ENCODE measurements at regions not wholly inside any gene's neighbourhood (a gene's known extent, or its start where the extent isn't known, plus 50 kb on each side); places are given as distances from the start of the nearest gene placed in this dataset.

DNA sequence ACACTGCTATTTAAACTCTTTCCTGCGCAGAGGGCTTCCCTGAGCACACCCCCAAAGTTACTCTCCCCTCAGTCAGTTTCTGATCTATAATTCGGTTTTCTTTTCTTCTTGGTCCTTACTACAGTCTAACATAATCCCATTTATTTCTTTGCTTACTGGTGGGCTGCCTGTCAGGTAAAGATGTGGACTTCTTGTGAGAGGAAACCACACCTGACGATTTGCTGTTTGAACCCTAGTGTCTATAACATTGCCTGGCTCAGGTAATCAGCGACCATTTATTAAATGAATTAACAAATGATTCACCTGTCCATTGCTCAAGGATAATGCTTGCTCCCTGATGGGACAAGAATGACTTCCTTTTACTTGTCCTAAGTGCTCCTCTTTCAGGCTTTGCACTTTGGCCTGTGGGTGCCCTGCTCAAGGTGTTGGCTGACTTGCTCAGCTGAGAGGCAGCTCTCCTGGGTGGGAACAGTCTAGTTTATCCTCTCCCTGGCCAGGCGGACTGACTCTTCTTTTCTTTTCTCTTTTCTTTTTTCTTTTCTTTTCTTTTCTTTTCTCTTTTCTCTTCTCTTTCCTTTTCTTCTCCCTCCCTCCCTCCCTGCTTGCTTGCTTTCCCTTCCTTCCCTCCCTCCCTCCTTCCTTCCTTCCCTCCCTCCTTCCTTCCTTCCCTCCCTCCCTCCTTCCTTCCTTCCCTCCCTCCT, 233.1 kb downstream of the BCAS1 start:
- WGBS, 2 donors: 90 to 92% methylated on average over 5 of the region's 5 CpGs
- DNase-seq (no peak), ATAC-seq (ENCODE audit: low FRiP score) (no peak)
- intact Hi-C loops (cut with DNase I): no loop called here
- Histone ChIP-seq H3K27ac (ENCODE audit: low read depth in 1 of 2, low read length in 2 of 2) (no peak overlapping the region), H3K36me3 (ENCODE audit: control insufficient read depth in 1 of 2, insufficient read depth in 2 of 2, low read length in 1 of 2) (no peaks in the 10 kb centered on the region), H3K4me3 (ENCODE audit: low read length in 2 of 2) (no peak overlapping the region), H3K27me3 (ENCODE audit: control insufficient read depth in 1 of 2, insufficient read depth in 2 of 2, low read length in 1 of 2) (no peaks in the 10 kb centered on the region), H3K4me1 (ENCODE audit: control insufficient read depth in 1 of 2, insufficient read depth in 2 of 2, low read length in 2 of 2) (no peaks in the 10 kb centered on the region), H3K9me3 (ENCODE audit: control insufficient read depth, low read length) (no peaks in the 10 kb centered on the region)

DNA sequence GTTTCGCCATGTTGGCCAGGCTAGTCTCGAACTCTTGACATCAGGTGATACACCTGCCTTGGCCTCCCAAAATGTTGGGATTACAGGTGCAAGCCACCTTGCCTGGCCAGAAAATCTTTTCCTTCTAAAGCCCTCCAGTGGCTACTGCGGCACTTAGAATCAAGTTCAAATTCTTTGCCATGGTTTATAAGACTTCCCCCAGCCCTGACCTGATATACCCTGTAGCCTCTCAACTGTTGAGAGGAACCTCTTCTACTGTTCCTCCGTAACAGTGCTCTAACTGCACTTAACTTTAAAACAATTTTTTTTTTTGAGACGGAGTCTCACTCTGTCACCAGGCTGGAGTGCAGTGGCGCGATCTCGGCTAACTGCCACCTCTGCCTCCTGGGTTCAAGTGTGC, 235.6 kb downstream of the BCAS1 start:
- 89 to 93% methylated on average over 8 of the region's 8 CpGs for WGBS, 2 donors
- no peaks in the 10 kb centered on the region for H3K4me1 ChIP-seq (ENCODE audit: control insufficient read depth in 1 of 2, insufficient read depth in 2 of 2, low read length in 2 of 2)
- no peak overlapping the region for H3K27ac ChIP-seq (ENCODE audit: low read depth in 1 of 2, low read length in 2 of 2)
- intact Hi-C loops (cut with DNase I): no loop called here
- no peak for DNase-seq
- no peak for ATAC-seq (ENCODE audit: low FRiP score)
- no peaks in the 10 kb centered on the region for H3K9me3 ChIP-seq (ENCODE audit: control insufficient read depth, low read length)
- H3K36me3 ChIP-seq (ENCODE audit: control insufficient read depth in 1 of 2, insufficient read depth in 2 of 2, low read length in 1 of 2): no peaks in the 10 kb centered on the region
- H3K27me3 ChIP-seq (ENCODE audit: control insufficient read depth in 1 of 2, insufficient read depth in 2 of 2, low read length in 1 of 2): no peaks in the 10 kb centered on the region
- H3K4me3 ChIP-seq (ENCODE audit: low read length in 2 of 2): no peak overlapping the region

DNA sequence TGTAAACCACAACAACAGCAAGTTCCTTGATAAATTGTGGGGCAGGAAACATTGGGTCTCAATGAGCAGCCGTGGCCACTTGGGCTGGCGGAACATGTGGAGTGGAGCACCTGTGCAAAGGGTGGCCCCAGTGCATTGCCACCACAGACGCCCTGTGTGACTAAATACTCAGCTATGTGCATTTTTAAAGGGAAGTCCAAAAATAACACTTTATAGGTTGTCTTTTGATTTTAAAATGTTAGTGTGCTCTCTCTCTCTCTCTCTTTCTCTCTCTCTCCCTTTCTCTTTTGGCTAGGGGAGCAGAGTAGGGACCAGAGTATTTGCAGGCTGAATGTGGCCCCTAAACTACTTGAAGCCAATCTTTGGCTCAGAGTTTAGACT, 236.3 kb downstream of the BCAS1 start:
- WGBS, 2 donors: 61% methylated on average over 3 of the region's 3 CpGs

DNA sequence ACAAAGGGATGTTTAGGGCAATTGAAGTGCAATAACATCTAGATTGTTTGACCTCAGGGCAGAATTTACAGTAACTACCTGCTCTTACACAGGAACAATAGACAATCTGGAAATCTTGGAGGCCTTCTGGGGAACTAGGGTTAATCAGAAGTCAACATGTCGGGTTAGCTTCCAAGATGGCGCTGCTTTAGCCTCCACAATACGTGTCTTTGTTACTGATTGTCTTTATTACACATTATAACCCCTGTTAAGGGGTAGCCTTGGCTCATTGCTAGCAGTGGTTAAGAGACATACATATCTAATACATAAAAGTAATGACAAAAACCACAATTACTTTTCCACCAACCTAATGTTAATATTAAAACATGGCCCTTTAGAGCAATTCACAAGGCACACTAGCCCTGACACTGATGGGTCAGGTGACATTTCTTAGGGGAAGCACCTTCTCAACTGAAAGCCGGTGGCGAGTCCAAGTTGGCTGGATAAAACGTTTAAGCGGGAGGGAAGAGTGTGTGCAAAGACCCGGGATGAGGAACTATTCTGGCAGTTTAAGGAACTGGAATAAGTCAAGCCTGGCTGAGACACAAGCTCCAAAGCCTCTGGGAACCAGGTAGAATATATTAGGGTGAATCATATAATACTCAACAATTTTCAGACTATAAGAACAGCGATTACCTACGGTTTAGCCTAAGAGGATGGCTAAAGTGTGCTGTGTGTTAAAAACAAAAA, 236.9 kb downstream of the BCAS1 start:
- Histone ChIP-seq H3K4me1 (ENCODE audit: control insufficient read depth in 1 of 2, insufficient read depth in 2 of 2, low read length in 2 of 2) (peaks cover 0 to under 1% of the 10 kb centered on the region in 2 donors), H3K27me3 (ENCODE audit: control insufficient read depth in 1 of 2, insufficient read depth in 2 of 2, low read length in 1 of 2) (no peaks in the 10 kb centered on the region), H3K4me3 (ENCODE audit: low read length in 2 of 2) (no peak overlapping the region), H3K36me3 (ENCODE audit: control insufficient read depth in 1 of 2, insufficient read depth in 2 of 2, low read length in 1 of 2) (no peaks in the 10 kb centered on the region), H3K27ac (ENCODE audit: low read depth in 1 of 2, low read length in 2 of 2) (no peak overlapping the region), H3K9me3 (ENCODE audit: control insufficient read depth, low read length) (no peaks in the 10 kb centered on the region)
- DNase-seq: no peak
- intact Hi-C loops (cut with DNase I): no loop called here
- ATAC-seq (ENCODE audit: low FRiP score): no peak
- WGBS, 2 donors: 86 to 88% methylated on average over 10 of the region's 10 CpGs

More for the DNA sequence above, 236.3 kb downstream of the BCAS1 start:
- intact Hi-C loops (cut with DNase I): no loop called here
- DNase-seq (no peak), ATAC-seq (ENCODE audit: low FRiP score) (no peak)
- no peaks in the 10 kb centered on the region for H3K4me1 ChIP-seq (ENCODE audit: control insufficient read depth in 1 of 2, insufficient read depth in 2 of 2, low read length in 2 of 2)
- H3K4me3 ChIP-seq (ENCODE audit: low read length in 2 of 2): no peak overlapping the region
- H3K27ac ChIP-seq (ENCODE audit: low read depth in 1 of 2, low read length in 2 of 2): no peak overlapping the region
- H3K27me3 ChIP-seq (ENCODE audit: control insufficient read depth in 1 of 2, insufficient read depth in 2 of 2, low read length in 1 of 2): no peaks in the 10 kb centered on the region
- no peaks in the 10 kb centered on the region for H3K9me3 ChIP-seq (ENCODE audit: control insufficient read depth, low read length)
- H3K36me3 ChIP-seq (ENCODE audit: control insufficient read depth in 1 of 2, insufficient read depth in 2 of 2, low read length in 1 of 2): no peaks in the 10 kb centered on the region

DNA sequence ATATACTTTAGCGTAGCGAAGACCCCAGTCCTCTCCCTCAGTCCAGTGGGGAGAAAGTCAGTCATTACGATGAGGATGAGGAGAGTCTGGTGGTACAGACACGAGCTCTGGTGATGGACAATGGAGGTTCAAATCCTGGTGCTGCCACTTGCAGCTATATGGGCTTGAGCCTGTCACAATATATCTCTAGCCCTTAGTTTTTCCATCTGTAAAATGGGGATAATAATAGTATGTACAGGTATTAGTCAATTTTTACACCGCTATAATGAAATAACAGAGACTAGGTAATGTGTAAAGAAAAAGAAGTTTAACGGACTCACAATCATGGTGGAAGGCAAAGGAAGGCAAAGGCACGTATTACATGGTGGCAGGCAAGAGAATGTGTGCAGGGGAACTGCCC, 237.9 kb downstream of the BCAS1 start:
- no peak overlapping the region for H3K27ac ChIP-seq (ENCODE audit: low read depth in 1 of 2, low read length in 2 of 2)
- H3K36me3 ChIP-seq (ENCODE audit: control insufficient read depth in 1 of 2, insufficient read depth in 2 of 2, low read length in 1 of 2): no peaks in the 10 kb centered on the region
- intact Hi-C loops (cut with DNase I): no loop called here
- no peaks in the 10 kb centered on the region for H3K9me3 ChIP-seq (ENCODE audit: control insufficient read depth, low read length)
- H3K4me1 ChIP-seq (ENCODE audit: control insufficient read depth in 1 of 2, insufficient read depth in 2 of 2, low read length in 2 of 2): peaks cover 0 to 4% of the 10 kb centered on the region in 2 donors
- 98 to 99% methylated on average over 7 of the region's 7 CpGs for WGBS, 2 donors
- ATAC-seq (ENCODE audit: low FRiP score) (no peak), DNase-seq (no peak)
- H3K4me3 ChIP-seq (ENCODE audit: low read length in 2 of 2): no peak overlapping the region
- H3K27me3 ChIP-seq (ENCODE audit: control insufficient read depth in 1 of 2, insufficient read depth in 2 of 2, low read length in 1 of 2): no peaks in the 10 kb centered on the region

DNA sequence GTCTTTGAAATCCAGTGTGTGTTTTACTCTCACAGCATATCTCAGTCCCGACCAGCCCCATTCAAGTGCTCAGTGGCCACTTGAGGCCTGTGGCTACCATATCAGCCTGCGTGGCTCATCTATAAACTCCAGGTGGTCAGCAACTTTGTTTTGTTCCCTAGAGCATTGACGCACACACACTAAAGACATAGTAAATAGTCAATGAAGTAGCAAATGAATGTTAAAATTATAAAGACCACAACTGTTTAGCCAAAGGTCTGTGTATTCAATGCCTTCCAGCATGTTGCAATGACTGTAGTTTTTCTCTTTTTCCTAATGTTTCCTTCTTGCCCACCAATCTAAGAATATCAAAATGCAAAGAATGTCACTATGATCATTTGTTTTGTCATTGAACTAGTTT, 238.2 kb upstream of the ZNF217 start:
- H3K27ac ChIP-seq (ENCODE audit: low read depth in 1 of 2, low read length in 2 of 2): no peak overlapping the region
- H3K4me3 ChIP-seq (ENCODE audit: low read length in 2 of 2): no peak overlapping the region
- H3K27me3 ChIP-seq (ENCODE audit: control insufficient read depth in 1 of 2, insufficient read depth in 2 of 2, low read length in 1 of 2): no peaks in the 10 kb centered on the region
- ATAC-seq (ENCODE audit: low FRiP score): no peak
- H3K36me3 ChIP-seq (ENCODE audit: control insufficient read depth in 1 of 2, insufficient read depth in 2 of 2, low read length in 1 of 2): no peaks in the 10 kb centered on the region
- H3K9me3 ChIP-seq (ENCODE audit: control insufficient read depth, low read length): no peaks in the 10 kb centered on the region
- 96 to 99% methylated on average over 3 of the region's 3 CpGs for WGBS, 2 donors
- no peak for DNase-seq
- intact Hi-C loops (cut with DNase I): no loop called here
- peaks cover 0 to 4% of the 10 kb centered on the region in 2 donors for H3K4me1 ChIP-seq (ENCODE audit: control insufficient read depth in 1 of 2, insufficient read depth in 2 of 2, low read length in 2 of 2)

DNA sequence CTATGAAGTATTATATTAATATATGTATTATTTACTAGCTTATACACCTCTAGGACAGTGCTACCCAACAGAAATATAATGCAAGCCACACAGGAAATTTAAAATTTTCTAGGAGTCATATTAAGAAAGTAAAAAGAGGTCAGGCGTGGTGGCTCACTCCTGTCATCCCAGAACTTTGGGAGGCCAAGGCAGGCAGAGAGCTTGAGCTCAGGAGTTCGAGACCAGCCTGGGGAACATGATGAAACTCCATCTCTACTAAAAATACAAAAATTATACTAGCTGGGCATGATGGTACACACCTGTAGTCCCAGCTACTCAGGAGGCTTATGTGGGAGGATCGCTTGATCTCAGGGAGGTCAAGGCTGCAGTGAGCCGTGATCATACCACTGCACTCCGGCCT, 237.6 kb upstream of the ZNF217 start:
- Histone ChIP-seq H3K27ac (ENCODE audit: low read depth in 1 of 2, low read length in 2 of 2) (no peak overlapping the region), H3K9me3 (ENCODE audit: control insufficient read depth, low read length) (no peaks in the 10 kb centered on the region), H3K4me3 (ENCODE audit: low read length in 2 of 2) (no peak overlapping the region), H3K36me3 (ENCODE audit: control insufficient read depth in 1 of 2, insufficient read depth in 2 of 2, low read length in 1 of 2) (no peaks in the 10 kb centered on the region), H3K4me1 (ENCODE audit: control insufficient read depth in 1 of 2, insufficient read depth in 2 of 2, low read length in 2 of 2) (peaks cover 0 to 4% of the 10 kb centered on the region in 2 donors), H3K27me3 (ENCODE audit: control insufficient read depth in 1 of 2, insufficient read depth in 2 of 2, low read length in 1 of 2) (no peaks in the 10 kb centered on the region)
- no peak for ATAC-seq (ENCODE audit: low FRiP score)
- intact Hi-C loops (cut with DNase I): no loop called here
- WGBS, 2 donors: 95 to 98% methylated on average over 5 of the region's 5 CpGs
- DNase-seq: no peak

DNA sequence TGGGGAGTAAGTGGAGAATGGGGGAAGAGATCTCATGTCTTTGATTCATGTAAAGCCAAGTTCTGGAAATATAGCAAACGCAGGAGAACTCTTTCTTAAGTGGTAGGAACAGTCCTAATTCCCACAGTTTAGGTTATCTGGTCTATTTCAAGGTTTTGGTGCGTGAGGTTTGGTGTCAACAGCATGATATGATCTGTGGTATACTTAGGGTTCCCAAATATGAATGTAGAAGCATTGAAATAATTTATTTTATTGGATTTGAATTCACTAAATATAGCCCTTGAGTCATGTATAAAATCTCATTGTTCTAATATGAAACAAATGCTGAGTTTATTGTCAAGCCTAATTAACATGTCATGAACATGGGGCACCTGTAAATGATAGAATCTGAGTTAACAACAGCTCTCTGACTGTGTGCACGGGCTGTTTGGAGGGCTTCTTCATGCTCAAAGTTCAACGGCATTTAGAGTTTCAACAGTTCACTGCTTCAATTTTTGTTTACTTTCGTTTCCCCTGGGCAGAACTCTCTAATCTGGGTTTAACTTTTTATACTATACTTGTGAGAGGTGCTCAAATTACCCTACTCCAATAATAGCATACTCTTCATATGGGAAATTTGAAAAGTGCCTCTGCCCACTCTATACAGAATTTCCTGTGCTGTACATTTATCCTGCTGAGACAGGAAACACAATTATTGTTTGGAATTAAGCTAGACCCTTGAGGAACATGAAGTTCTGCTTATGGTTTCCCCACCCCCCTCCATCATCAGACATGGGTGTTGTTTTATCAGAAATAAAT, 236.3 kb upstream of the ZNF217 start:
- Histone ChIP-seq H3K27me3 (ENCODE audit: control insufficient read depth in 1 of 2, insufficient read depth in 2 of 2, low read length in 1 of 2) (no peaks in the 10 kb centered on the region), H3K4me3 (ENCODE audit: low read length in 2 of 2) (peak overlapping the region; percentile 36 to 67), H3K36me3 (ENCODE audit: control insufficient read depth in 1 of 2, insufficient read depth in 2 of 2, low read length in 1 of 2) (no peaks in the 10 kb centered on the region), H3K27ac (ENCODE audit: low read depth in 1 of 2, low read length in 2 of 2) (peak overlapping the region; percentile 14 to 76), H3K9me3 (ENCODE audit: control insufficient read depth, low read length) (no peaks in the 10 kb centered on the region), H3K4me1 (ENCODE audit: control insufficient read depth in 1 of 2, insufficient read depth in 2 of 2, low read length in 2 of 2) (peaks cover 0 to 4% of the 10 kb centered on the region in 2 donors)
- no peak for DNase-seq
- 6 to 13% methylated on average over 5 of the region's 5 CpGs for WGBS, 2 donors
- no peak for ATAC-seq (ENCODE audit: low FRiP score)
- intact Hi-C loops (cut with DNase I): loop anchor here (2.0 to 10.0 kb wide), 3 partner anchors 55 to 377 kb away; partner anchors contain the start of gene PFDN4 (in 1 of the 2)

Data from aorta (tissue), 5 donors.